ENCODE measurements at regions not wholly inside any gene's neighbourhood (a gene's known extent, or its start where the extent isn't known, plus 50 kb on each side); places are given as distances from the start of the nearest gene placed in this dataset.

DNA sequence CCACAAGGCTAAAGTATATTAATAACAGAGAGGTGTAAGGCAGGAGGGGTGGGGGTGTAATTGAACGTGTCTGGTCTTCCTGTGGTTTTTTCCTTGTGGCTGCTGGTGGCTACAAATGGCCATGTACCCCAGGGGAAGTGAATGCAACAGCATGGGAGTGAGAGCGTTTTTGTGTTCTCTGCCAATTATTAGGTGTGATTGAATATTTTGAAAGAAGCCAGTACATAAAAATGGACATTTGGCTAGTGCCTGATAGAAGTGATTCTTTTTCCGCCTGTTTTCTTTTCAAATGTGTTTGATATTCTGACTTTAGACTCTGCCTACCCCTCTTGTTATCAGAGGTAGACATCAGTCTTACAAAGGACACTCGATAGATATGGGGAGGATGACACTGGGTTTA lies 141.3 kb downstream of the PRL start:
- TF ChIP-seq, protein P1, sequence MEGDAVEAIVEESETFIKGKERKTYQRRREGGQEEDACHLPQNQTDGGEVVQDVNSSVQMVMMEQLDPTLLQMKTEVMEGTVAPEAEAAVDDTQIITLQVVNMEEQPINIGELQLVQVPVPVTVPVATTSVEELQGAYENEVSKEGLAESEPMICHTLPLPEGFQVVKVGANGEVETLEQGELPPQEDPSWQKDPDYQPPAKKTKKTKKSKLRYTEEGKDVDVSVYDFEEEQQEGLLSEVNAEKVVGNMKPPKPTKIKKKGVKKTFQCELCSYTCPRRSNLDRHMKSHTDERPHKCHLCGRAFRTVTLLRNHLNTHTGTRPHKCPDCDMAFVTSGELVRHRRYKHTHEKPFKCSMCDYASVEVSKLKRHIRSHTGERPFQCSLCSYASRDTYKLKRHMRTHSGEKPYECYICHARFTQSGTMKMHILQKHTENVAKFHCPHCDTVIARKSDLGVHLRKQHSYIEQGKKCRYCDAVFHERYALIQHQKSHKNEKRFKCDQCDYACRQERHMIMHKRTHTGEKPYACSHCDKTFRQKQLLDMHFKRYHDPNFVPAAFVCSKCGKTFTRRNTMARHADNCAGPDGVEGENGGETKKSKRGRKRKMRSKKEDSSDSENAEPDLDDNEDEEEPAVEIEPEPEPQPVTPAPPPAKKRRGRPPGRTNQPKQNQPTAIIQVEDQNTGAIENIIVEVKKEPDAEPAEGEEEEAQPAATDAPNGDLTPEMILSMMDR (IDR thresholded peaks at IDR 0.05): no peak
- no peak for TF ChIP-seq POLR2A (IDR thresholded peaks at IDR 0.05)

All from heart left ventricle (tissue), 13 donors.